Pons (tissue), 1 donor: ENCODE measurements at regions not wholly inside any gene's neighbourhood (a gene's known extent, or its start where the extent isn't known, plus 50 kb on each side); places are given as distances from the start of the nearest gene placed in this dataset.
"Not testable (repeated sequence)": the region's sequence is repeated elsewhere in the genome, so short reads cannot be mapped to it uniquely, and the experiment has no call there.

Experiments used
- DNase-seq: peaks from one replicate; pipeline ENCODE4 v3.0.0-alpha.2; 2016; ENCODE audit warnings: low spot score

DNA sequence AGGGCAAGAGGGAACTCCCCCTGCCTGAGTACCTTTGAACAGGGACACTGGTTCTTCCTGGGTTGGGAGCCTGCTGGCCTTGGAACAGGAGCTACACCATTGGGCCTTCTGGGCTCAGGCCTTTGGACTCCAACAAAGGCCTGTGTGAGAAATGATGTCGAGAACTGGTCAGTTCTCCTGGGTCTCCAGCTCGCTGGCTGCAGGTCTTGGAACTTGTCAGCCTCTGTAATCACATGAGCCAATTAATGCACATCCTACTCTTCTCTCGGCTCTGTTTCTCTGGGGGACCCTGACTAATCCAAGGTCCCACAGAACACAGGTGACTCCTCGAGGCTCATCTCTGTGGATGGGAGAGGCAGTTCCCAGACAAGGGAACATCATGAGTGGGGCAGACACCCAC is 104.7 kb upstream of the PLGLB2 start:
- DNase-seq: not testable (repeated sequence)

DNA sequence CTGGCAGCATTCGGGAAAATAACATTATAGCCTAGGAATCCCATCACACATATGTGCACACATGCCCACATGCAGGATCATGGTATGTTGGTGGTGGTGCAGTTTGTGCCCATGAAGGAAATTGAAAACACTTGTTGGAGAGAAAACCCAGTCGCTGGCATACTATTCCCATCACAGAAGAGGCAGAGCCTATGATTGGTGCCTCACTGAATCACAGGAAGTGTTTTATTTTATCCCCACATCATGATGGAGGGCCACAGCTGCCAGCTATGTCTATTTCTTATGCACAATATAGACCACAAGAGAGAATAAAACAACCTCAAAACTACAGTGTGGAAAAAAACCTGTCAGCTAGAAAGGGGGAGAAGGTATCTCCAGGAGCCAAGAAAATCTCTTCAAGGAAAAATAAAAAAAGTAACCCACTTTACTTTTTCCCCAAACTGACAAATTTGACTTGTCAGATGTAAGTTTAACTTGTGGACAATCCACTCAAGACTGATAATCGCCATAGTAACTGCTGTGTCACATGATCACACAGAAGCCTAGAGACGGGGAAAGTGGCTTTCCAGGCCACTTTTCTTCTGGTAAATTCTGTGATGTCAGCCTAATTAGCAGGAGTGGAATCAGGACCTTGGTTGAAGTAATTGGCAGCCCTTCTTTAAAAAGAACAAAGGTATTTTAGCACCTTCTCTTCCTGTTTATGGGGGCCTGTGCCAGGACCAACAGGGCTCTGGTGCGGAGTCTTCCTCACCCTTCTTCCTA is 100.0 kb upstream of the PLGLB2 start:
- not testable (repeated sequence) for DNase-seq

DNA sequence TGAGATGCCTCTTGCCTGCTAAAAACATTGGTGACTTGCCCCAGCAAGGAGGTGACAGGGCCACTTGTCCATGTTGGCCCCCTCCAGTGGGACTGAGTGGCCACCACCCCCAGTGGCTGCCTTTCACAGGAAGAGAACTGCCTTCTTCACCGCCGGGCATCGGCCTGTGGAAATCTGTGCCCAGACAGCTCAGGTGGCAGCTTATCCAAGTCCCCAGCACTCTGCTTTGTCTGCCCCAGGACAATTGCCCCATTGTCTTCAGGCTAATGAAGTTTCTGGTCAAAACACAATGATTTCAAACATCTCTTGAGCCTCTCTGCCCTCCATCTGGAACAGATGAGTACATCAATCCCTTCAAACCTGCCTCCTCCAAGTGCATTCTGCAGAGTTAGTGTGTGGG is 99.1 kb upstream of the PLGLB2 start:
- DNase-seq: not testable (repeated sequence)

DNA sequence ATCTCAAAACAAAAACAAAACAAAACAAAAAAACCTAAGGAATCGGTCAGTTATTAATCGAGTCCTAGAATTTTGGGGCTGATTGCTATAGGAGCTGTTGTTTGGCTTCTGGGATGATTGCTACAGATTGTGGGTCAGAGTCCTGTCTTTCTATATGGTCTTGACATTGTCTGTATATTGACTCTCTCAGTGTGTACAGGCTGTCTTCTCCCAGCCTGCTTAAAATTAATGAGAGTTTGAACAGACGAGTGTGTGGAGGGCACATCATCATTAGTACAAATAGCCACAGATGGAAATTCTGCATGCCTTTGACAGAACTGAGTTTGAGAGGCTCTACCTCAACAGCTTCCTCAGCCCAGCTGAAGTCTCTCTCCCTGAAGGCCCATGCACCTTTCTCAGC is 98.0 kb upstream of the PLGLB2 start:
- not testable (repeated sequence) for DNase-seq

DNA sequence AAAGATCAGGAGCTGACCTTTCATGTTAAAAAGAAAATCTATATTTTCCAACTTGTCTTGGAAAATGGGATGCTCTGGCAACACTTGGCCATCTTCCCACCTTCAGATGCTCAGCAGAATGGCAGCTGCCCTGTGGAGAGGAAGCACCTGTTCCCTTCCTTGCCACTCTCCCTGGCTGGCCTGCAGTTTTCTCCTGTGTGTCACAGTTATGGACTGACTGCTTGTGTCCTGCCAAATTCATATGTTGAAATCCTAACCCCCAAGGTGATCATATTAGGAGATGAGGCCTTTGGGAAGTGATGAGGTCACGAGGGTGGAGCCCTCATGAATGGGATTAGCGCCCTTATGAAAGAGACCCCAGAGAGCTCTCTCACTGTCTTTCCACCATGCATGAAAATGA is 97.0 kb upstream of the PLGLB2 start:
- DNase-seq: not testable (repeated sequence)

DNA sequence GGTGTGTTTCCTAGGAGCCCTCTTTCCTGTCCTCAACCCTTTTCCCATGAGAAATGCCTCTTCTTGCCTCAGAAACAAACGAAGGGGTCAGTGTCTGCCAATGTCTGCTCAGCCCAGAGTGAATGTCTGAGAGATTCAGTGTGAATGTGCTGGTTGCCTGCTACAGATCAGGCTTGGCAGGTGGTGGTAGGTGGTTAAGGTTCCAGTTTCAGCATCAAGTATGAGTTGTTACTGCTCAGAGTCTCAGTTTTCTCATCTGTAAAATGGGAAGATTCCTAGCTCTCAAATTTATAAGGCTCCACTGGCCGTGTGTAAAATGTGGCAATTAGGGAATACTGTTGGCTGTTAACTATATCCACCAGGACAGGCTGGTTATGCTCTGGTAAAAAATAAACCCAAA is 96.3 kb upstream of the PLGLB2 start:
- not testable (repeated sequence) for DNase-seq

DNA sequence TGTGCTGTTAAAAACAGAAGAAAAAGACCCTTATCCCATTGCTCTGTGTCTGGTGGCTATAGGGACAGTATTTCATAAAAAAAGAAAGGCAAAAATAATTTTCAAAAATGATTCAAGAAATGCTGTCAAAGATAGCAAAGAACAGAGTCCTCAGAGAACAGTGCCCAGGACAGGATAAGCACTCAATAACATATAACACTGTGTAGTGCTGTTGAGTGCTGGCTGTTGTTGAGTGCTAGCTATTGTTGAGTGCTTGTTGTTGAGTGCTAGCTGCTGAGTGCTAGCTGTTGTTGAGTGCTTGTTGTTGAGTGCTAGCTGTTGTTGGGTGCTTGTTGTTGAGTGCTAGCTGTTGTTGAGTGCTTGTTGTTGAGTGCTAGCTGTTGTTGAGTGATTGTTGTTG is 94.5 kb upstream of the PLGLB2 start:
- not testable (repeated sequence) for DNase-seq

DNA sequence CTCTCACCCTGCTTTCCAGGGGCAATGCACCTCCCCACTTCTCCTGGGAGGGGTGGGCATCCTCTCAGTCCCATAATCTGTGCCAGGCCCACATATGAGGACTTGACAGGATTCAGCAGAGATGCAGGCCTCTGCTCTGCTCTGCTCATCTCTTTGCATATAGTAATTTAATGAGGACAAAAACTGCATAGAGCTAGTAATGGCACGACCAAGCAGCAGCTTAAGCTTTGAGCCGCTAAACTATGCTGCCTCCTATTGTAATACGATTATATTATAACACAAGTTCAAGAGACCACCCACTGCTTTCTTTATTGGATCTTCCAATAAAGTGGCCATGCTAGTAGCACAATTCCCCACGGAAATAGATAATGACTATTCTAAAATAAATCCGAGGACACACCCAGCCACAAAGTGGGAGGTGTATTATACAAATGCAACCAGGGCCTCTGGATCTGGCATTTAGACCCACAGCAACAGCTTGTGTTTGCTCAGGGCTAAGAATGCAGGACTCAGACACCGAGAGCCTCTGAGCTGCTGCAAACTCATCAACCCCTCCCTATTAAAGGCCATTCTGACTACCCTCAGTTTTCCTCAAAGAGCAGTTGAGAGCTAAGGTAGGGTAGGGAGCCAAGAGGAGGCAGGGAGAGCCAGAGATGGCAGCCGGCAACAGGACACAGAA is 93.6 kb upstream of the PLGLB2 start:
- DNase-seq: not testable (repeated sequence)

DNA sequence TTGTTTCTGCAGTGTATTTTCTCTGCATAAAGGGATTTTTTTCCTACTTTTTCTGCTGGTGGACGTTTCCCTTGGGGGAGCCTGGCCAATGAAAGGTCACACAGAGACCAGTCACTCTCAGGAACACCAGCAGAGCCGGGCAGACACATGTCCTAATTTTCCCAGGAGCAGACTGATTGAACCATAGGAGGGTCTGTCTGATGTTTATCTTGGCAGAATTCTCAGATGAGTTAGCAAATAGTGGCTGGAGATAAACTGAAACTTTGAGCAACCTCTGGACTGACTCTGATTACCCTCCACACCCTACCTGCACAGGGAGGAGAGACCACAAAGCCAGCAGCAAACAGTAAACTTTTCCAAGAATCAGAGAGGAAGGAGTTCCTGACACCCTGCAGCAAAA is 90.0 kb upstream of the PLGLB2 start:
- DNase-seq: not testable (repeated sequence)

DNA sequence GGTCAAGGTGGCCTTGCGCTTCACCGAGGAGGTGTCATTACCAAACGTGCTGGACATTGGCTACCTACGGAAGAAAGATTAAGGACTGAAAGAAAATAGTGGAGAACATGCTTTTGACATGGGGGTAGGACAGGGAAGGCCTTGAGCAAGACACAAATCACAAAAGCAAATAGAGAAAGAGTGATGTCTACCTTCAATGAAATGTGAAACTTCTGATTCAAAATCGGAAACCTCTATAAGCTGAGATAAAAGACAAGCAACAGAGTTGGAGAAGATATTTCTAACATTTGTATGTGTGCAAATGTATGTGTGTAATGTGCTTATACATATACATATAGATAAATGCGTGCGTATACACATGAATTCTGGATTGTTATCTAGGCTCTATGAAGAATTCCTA is 89.5 kb upstream of the PLGLB2 start:
- DNase-seq: not testable (repeated sequence)

DNA sequence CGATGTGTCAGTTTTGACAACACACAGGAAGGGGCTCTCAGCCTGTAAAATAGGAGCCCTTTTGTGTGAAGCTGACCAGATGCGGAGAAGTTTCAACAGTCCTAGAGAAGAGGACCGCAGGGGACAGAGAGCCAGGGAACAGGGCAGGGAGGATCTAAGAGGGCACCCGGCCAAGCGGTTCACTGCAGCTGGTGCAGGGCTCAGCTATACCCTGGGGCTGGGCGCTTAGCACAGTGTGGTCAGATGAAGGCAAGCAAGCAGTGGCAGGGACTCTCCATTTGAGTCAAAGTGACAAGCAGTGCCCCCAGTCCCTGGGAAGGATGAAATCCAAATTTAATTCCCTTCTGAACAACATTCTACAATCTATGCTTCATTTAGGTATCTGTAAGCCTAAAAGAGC is 88.9 kb upstream of the PLGLB2 start:
- DNase-seq: not testable (repeated sequence)

DNA sequence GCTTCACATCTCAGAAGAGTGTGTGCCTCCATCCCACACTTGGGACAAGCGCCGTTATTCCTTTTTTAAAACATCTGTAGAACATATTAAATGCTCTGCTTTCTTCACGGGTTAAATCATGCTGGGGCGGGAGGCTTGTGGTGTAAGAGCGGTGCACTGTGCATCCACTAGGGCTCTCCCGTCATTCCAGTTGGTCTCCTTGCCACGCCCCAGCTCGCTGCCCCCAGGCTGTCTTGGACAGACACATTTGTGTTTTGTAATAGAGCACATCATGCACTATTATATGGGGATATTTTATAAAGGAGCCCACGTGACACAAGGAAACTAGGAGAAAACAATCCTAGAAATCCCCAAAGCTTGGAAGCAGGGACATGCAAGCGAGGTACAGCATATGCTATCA is 87.7 kb upstream of the PLGLB2 start:
- DNase-seq: not testable (repeated sequence)

DNA sequence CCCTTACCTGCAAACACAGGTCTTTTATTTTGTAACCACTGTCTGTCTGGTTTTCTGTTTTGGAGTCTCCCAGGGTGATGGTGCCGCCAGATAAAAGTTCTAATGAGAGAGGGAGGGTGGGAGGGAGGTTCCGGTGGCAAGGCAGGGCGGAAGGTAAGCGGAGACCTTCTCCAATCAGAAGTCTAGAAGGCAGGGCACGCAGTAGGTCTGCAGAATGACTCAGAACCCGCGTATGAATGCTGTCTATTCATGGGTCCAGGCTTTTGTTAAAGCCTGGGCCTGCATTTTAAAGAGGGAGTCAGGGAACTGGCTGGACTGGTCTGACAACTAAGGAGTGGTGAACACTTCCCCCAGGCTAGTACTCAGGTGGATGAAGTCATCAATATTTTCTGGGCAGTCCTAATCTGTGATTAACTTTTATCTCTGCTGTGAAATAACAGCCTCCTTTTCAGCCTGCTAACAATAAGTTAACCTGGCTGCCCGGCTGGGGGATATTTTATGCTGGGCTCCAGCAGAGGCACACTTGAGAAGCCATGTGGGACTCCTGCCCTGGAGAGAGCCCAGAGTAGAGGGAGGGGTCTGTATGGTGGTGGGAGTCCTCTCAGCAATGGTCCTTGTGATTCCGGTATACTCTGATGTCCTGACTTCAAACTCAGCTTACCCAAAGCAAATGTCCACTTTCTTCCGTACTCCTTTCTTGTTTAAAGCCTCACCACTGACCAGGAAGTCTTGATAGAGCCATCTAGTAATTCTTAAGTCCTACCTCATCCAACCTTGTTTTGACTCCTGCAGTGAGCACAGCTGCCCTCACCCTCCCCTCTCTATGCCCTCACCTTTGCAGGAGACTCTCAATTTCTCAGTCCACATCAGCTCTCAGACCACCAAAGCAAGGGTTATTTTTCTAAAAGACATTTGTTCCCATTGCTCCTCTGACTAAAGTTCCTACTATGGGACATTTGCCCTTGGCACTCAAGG is 85.3 kb upstream of the PLGLB2 start:
- not testable (repeated sequence) for DNase-seq

DNA sequence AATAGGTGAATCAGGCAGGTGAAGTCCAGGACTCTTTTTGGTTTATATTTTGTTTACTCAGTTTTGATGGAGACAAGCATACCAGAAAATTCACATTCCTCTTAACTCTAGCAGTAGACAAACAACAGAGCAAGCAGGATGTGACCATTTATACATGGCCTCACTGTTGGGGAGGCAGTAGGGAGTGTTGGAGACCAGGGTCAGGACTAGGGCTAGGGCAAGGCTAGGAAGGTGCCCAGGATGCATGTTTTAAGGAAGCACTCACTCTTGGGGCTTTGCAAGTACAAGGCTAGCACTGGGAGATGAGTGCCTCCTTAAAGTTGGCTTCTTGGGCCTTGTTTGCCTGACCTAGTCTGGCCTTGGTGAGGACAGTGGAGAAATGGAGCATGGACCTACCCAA is 84.5 kb upstream of the PLGLB2 start:
- not testable (repeated sequence) for DNase-seq

DNA sequence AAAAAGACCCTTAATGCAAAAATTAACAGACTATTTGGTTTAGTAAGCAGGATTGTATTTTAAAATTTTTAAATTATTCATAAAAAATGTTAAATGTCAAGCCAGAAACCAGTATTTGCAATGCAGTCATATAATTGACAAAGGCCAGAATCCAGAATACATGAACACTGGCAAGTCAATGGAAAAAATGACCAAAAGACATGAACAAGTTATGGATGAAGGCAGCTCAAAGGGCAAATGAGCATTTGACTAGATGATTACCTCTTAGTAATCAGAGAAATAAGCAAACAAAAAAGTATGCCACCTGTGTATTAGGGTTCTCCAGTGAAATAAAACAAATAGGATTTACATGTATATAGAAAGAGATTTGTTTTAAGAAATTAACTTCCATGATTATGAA is 80.9 kb upstream of the PLGLB2 start:
- DNase-seq: not testable (repeated sequence)

DNA sequence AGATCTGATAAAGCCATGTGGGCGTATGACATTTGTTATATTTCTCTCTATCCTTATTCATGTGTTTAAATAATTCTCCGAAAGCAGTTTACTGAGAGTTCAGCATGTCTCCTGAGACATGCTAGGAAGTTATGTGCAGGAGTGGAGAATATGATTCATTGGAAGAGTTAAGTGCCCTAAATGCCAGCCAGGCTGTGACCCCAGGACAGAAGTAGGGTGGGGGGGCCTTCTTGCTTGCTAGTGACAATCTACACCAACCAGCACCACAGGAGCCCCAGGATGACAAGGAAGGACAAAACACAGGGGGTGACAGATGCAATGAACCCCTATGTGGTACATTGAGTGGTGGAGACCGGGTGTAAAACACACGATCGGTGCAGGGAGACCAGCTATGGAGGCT is 79.5 kb upstream of the PLGLB2 start:
- DNase-seq: not testable (repeated sequence)

DNA sequence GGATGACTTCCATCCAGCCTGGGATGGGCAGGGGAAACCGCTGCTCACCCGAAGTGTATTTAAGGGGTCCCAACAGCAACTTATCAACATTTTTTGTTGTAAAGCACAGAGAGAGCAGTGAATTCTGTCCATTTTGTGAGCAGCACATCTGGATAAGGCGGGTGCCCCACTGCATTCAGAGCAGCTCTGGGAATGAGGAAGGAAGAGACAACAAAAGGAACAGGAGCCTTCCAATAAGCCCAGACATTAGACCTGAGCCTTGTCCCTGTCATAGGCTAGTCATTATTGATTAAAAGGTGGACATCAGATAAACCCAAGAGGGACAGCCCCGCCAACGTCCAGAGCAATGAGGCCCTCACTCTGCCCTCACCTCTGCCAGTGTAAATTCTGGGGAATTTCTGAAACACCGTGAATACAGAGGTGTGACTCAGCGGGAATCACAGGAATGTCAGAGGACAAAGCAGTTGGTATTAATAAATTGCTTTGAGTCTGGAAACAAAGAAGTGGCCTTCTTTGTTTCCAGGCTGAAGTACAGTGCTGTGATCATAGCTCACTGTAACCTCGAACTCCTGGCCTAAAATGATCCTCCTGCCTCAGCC is 78.2 kb upstream of the PLGLB2 start:
- DNase-seq: not testable (repeated sequence)

DNA sequence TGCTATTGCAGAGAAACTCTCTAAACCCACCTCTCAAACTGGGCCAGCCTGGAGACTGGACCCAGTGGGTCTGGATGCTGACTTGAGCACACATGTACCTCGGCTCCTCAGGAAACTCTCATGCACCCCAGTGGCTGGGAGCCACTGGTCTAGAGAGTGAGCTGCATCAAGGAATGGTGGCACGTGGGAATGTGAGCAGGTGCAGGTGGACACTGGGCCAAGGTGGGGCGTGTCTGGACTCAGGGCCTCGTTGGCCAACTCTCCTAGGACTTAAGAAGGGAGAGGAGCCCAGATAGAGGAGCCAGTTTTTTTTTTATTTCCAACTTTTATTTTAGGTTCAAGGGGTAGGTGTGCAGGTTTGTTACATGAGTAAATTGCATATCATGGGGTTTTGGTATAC is 75.5 kb upstream of the PLGLB2 start:
- DNase-seq: not testable (repeated sequence)

DNA sequence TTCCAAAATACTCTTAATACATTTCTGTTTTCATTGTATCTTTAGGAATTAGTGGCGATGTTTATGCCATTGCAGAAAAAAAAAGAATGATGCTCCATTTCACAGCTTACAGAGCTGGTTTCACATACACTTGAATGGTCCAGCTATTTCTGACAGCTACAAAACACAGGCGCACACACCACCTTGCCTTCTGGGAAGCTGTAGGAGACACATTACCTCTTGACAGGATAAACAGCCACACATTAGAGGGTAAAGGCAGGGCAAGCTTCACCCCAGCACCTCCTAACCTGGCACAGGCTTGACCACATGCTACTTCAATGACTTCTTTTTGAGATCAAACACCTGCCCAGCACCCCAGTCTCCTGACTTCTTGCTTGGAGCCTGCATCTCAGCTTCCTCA is 73.2 kb upstream of the PLGLB2 start:
- DNase-seq: not testable (repeated sequence)

DNA sequence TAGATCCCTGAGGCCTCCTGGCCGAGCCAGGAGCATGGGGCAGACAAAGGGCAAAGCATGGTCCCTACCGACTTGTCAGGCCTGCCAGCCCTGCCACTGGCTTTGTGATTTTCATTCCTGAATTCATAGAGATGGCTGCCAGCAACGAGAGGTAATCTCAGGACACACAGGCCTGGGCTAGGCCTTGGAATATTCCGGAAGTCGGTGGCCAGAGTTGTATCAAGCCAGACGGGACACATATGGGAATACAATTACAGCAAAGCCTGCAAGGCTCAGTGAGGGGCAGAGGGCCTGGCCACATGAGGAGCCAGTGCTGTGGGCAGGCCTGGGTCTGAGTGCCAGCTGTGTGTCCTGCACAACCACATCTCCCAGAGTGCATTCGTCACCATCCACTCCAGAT is 72.4 kb upstream of the PLGLB2 start:
- DNase-seq: not testable (repeated sequence)

DNA sequence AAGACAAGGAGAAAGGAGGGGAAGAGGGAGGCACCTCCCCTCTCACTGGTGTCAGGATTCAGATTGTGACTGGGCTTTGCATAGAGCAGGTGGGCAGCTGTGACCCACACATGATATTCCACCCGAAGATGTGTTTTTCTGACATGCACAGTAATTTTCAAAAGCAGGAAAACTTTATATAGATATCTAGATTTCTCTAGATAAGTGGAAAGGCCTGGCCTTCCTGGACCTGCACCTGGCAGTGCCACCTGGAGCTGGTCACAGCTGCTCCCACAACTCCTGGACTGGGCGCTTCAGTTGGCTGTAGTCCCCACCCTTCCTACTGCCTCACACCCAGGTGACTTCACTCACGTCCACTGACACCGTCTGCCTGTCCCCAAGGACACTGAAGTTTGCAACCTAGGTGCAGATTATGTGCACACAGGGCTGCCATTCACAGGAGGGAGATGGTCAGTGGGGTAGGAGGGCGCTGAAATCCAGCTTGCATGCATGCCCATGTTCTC is 70.4 kb upstream of the PLGLB2 start:
- DNase-seq: not testable (repeated sequence)

DNA sequence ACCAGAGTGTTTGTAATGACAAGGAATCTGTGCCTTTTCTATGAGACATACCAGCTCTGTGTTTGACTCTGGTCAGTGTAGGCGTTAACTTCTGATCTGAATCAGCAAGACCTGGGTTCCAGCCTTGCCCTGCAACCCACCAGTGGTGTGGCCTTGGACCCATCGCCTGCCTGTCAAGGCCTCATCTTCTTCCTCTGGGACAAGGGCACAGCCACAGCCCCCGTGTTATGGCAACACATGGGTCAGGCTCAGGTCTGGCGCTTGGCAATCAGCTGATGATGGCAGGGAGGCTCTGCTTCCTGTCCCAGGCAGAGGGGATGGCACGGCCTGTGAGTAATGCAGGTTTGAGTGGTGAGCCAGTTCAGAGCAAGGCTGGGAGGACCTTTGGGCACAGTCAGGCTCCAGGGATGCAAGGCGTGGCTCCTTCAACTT is 69.1 kb upstream of the PLGLB2 start:
- not testable (repeated sequence) for DNase-seq
